ENCODE measurements at regions not wholly inside any gene's neighbourhood (a gene's known extent, or its start where the extent isn't known, plus 50 kb on each side); places are given as distances from the start of the nearest gene placed in this dataset.

DNA sequence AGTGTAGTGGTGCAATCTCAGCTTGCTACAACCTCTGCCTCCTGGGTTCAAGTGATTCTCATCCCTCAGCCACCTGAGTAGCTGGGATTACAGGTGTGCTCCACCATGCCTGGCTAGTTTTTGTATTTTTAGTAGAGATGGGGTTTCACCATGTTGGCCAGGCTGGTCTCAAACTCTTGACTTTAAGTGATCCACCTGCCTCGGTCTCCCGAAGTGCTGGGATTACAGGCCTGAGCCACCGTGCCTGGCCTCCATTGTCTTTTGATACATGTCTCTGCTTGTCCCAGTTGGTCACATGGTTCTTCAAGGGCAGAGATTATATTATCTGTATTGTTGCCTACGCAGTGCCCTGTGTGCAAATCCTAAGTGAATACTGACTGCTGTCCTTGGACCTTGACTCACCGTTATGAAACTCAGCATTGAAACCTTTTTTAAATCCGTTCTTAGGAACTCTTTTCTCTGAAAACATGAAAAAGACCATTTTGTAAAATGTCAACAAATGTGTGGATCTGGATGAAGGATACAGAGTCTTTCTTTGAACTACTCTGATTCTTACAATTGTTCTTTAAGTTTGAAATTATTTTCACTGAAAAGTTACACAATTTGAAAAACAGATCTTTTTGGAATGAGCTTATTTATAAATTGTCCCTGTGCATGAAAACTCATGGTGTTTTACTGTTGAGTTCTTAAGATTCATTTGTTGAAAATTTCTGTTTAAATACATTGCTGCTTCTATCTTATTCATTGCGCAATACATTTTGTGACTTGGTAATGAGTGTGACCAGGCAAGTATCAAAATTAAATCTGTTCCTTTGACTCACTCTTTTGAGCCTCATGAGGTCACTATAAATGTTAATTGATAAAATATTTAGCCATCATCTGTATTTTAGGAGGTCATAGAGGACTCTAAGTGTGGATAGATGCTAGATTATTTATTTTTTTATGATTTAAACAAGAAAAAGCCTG, 293.5 kb downstream of the UTRN start:
- Histone ChIP-seq H3K14ac (ENCODE audit: insufficient read length) (no peak overlapping the region), H3K9me3 (ENCODE audit: insufficient read depth in 2 of 2, low read depth in 1 of 2, low read length in 1 of 2) (no peaks in the 10 kb centered on the region), H3K79me1 (ENCODE audit: low read depth, low read length) (no peaks in the 10 kb centered on the region), H3K27ac (ENCODE audit: low read depth, low read length) (no peak overlapping the region), H4K91ac (replicated peaks; ENCODE audit: insufficient read length, low read length) (no peak overlapping the region), H3K18ac (ENCODE audit: extremely low read depth, low read length) (no peak overlapping the region), H3K36me3 (ENCODE audit: control insufficient read depth in 2 of 4, insufficient read depth in 4 of 4, low read length in 3 of 4) (peaks cover 0 to 7% (median 2%) of the 10 kb centered on the region in 4 experiments; a peak in 2 of 8 replicates), H3K56ac (replicated peaks; ENCODE audit: insufficient read length, low read depth, low read length) (no peak overlapping the region), H3K9ac (replicated peaks in 1 of 4; ENCODE audit: extremely low read depth in 1 of 4, low read depth in 3 of 4, low read length in 3 of 4) (no peak overlapping the region), H3K27me3 (replicated peaks in 1 of 4; ENCODE audit: control insufficient read depth in 3 of 4, extremely low read depth in 1 of 4, insufficient read depth in 3 of 4, low read length in 3 of 4) (no peaks in the 10 kb centered on the region), H2BK12ac (ENCODE audit: low read depth, low read length) (no peak overlapping the region), H4K20me1 (replicated peaks in 1 of 2; ENCODE audit: control insufficient read depth in 1 of 2, insufficient read depth in 2 of 2, low read length in 2 of 2) (no peaks in the 10 kb centered on the region), H2BK15ac (ENCODE audit: low read length) (no peak overlapping the region), H2AK5ac (ENCODE audit: low read depth, low read length) (no peak overlapping the region), H3K4me2 (ENCODE audit: insufficient read depth in 1 of 2, low read depth in 2 of 2, low read length in 2 of 2) (no peak overlapping the region), H3K23ac (ENCODE audit: insufficient read length) (no peak overlapping the region), H4K5ac (ENCODE audit: insufficient read length, low read depth, low read length) (no peak overlapping the region), H2BK5ac (ENCODE audit: low read depth, low read length) (no peak overlapping the region), H2BK120ac (replicated peaks; ENCODE audit: low read depth, low read length) (no peak overlapping the region), H4K8ac (ENCODE audit: extremely low read depth, insufficient read depth, low read length) (no peak overlapping the region), H3K4me3 (ENCODE audit: extremely low read depth in 1 of 4, insufficient read depth in 2 of 4, low read depth in 3 of 4, low read length in 4 of 4) (no peak overlapping the region), H3K4me1 (replicated peaks in 1 of 4; ENCODE audit: control insufficient read depth in 3 of 4, insufficient read depth in 4 of 4, low read length in 3 of 4) (peaks cover 0 to 8% (median 4%) of the 10 kb centered on the region in 4 experiments; a peak in 4 of 7 replicates), H3K4ac (replicated peaks; ENCODE audit: insufficient read length, low read depth, low read length) (no peak overlapping the region), H3K23me2 (ENCODE audit: low read depth, low read length) (no peaks in the 10 kb centered on the region), H2BK20ac (ENCODE audit: low read length) (no peak overlapping the region), H3K79me2 (ENCODE audit: control insufficient read depth in 1 of 2, insufficient read depth in 2 of 2, low read length in 2 of 2) (no peaks in the 10 kb centered on the region), H2AFZ (ENCODE audit: low read length) (no peak overlapping the region)
- TF ChIP-seq SIN3A (conservative IDR thresholded peaks at IDR 0.05 in 1 of 2, IDR thresholded peaks at IDR 0.05 in 1 of 2; ENCODE audit: low read depth in 1 of 2, low read length in 2 of 2) (no peak), CEBPB (IDR thresholded peaks at IDR 0.05; ENCODE audit: low read depth, low read length) (peak; percentile 97)
- CTCF ChIA-PET (ENCODE audit: partially characterized antibody) = interaction anchor here (0.6 to 2.2 kb wide), 3 partner anchors 10 to 558 kb away, joined by 3 to 5 read pairs (median 3); no protein-coding TSS in a partner anchor
- 95% methylated on average over 7 of the region's 7 CpGs; no CpG with 5 or more reads in 1 of the 2 experiments for WGBS, 2 experiments (ENCODE audit: extremely low coverage in 1 of 2, insufficient coverage in 1 of 2, insufficient read length in 1 of 2, insufficient replicate concordance in 2 of 2, low coverage in 1 of 2, low lambda C conversion rate in 2 of 2, missing lambda C conversion rate in 1 of 2)
- FAIRE-seq (no peak), DNase-seq (ENCODE audit: low read depth in 1 of 2, low spot score in 2 of 2) (no peak)
- POLR2A ChIA-PET (ENCODE audit: partially characterized antibody) = no interaction called here

All from H1 (cell line).